Naive thymus-derived CD4-positive, alpha-beta T cell (primary cell): ENCODE measurements at regions not wholly inside any gene's neighbourhood (a gene's known extent, or its start where the extent isn't known, plus 50 kb on each side); places are given as distances from the start of the nearest gene placed in this dataset.

Source experiments
- ATAC-seq: fragments of 150-1000 bp; cut with Tn5 transposase; 2 replicates; pipeline ENCODE4 v1.10.0; 2021; ENCODE audit warnings: mild to moderate bottlenecking, moderate library complexity
- CTCF ChIA-PET: fragments of 350-600 bp; sonication (Branson Sonifier 250); formaldehyde crosslinking; loops from one replicate; lab custom pipeline; 2021; ENCODE audit warnings: antibody characterized with exemption; lab: Charles Lee
- POLR2A ChIA-PET: fragments of 350-600 bp; sonication (Branson Sonifier 250); formaldehyde crosslinking; loops from one replicate; lab custom pipeline; 2021; ENCODE audit warnings: antibody characterized with exemption, inconsistent platforms; lab: Charles Lee
- DNase-seq, 9 donors: peaks; one replicate each; pipeline versions ENCODE4 v3.0.0 to v3.0.0-alpha.2; 2020 to 2022; ENCODE audit warnings: mixed read lengths in 1 of 9
- H3K27ac ChIP-seq: one replicate; pipeline ENCODE4 v1.7.0; 2013; ENCODE audit warnings: mild to moderate bottlenecking, low read depth, low read length, moderate library complexity
- H3K27me3 ChIP-seq, 2 donors: one replicate each; pipeline ENCODE4 v1.7.0; 2013; ENCODE audit warnings: low read length in 2 of 2, mild to moderate bottlenecking in 2 of 2, moderate library complexity in 2 of 2; ENCODE audit not compliant: control insufficient read depth in 2 of 2, insufficient read depth in 2 of 2
- H3K36me3 ChIP-seq, 3 experiments: 1 replicate in 2 of 3; 2 replicates in 1 of 3; pipeline ENCODE4 v1.7.0; 2013; ENCODE audit warnings: low read length in 3 of 3, mild to moderate bottlenecking in 3 of 3, moderate library complexity in 1 of 3; ENCODE audit not compliant: insufficient read depth in 3 of 3, control insufficient read depth in 2 of 3
- H3K4me1 ChIP-seq, 2 donors: one replicate each; pipeline ENCODE4 v1.7.0; 2013; ENCODE audit warnings: low read length in 2 of 2, mild to moderate bottlenecking in 2 of 2, moderate library complexity in 1 of 2; ENCODE audit not compliant: control insufficient read depth in 2 of 2, insufficient read depth in 2 of 2
- H3K4me3 ChIP-seq: 2 replicates; pipeline ENCODE4 v1.7.0; 2013; ENCODE audit warnings: mild to moderate bottlenecking, low read length
- H3K9me3 ChIP-seq, 3 experiments: 1 replicate in 2 of 3; 2 replicates in 1 of 3; pipeline ENCODE4 v1.7.0; 2013; ENCODE audit warnings: low read length in 3 of 3; ENCODE audit not compliant: control insufficient read depth in 2 of 3
- H3K27ac Mint-ChIP-seq, 9 donors: one replicate each; pipeline ENCODE4 v1.8.0; 2020 to 2022; ENCODE audit warnings: mixed read lengths in 9 of 9, mild to moderate bottlenecking in 8 of 9, moderate library complexity in 5 of 9, inconsistent platforms in 2 of 9
- H3K27me3 Mint-ChIP-seq, 5 donors: one replicate each; pipeline ENCODE4 v1.8.0; 2021 to 2022; ENCODE audit warnings: mixed read lengths in 5 of 5, mild to moderate bottlenecking in 1 of 5
- H3K36me3 Mint-ChIP-seq, 5 donors: one replicate each; pipeline ENCODE4 v1.8.0; 2020 to 2022; ENCODE audit warnings: mixed read lengths in 5 of 5, mild to moderate bottlenecking in 3 of 5, inconsistent platforms in 1 of 5
- H3K4me1 Mint-ChIP-seq, 7 donors: one replicate each; pipeline ENCODE4 v1.8.0; 2020 to 2022; ENCODE audit warnings: mixed read lengths in 7 of 7, mild to moderate bottlenecking in 3 of 7, inconsistent platforms in 1 of 7
- H3K4me3 Mint-ChIP-seq, 10 donors: one replicate each; pipeline ENCODE4 v1.8.0; 2020 to 2022; ENCODE audit warnings: mild to moderate bottlenecking in 10 of 10, mixed read lengths in 10 of 10, moderate library complexity in 6 of 10, inconsistent platforms in 2 of 10
- H3K9me3 Mint-ChIP-seq, 11 donors: one replicate each; pipeline ENCODE4 v1.8.0; 2020 to 2022; ENCODE audit warnings: mixed read lengths in 11 of 11, mild to moderate bottlenecking in 4 of 11, inconsistent platforms in 1 of 11, moderate library complexity in 1 of 11
- intact Hi-C, 2 donors: fragments of 100-400 bp; cut with micrococcal nuclease; formaldehyde crosslinking; loops; one replicate each; pipeline ENCODE4 v1.15.1; 2023

GRCh38 chr11:44467413-44467812 is 98.0 kb upstream of the CD82 start:
- Mint-ChIP-seq H3K36me3 (no peaks in the 10 kb centered on the region), H3K4me3 (no peak overlapping the region), H3K27ac (no peak overlapping the region), H3K4me1 (peaks cover 0 to 5% (median 0%) of the 10 kb centered on the region in 7 donors), H3K27me3 (peaks cover 0 to 34% (median 12%) of the 10 kb centered on the region in 5 donors), H3K9me3 (peaks cover 0 to 16% (median 4%) of the 10 kb centered on the region in 11 donors)
- H3K4me1 ChIP-seq = no peaks in the 10 kb centered on the region
- no peak overlapping the region for H3K4me3 ChIP-seq
- DNase-seq = no peak
- CTCF ChIA-PET = no interaction called here
- no peaks in the 10 kb centered on the region for H3K36me3 ChIP-seq
- ATAC-seq = no peak
- no peak overlapping the region for H3K27ac ChIP-seq
- no peaks in the 10 kb centered on the region for H3K9me3 ChIP-seq
- H3K27me3 ChIP-seq = no peaks in the 10 kb centered on the region
- POLR2A ChIA-PET = no interaction called here
- intact Hi-C loops = no loop called here

DNA sequence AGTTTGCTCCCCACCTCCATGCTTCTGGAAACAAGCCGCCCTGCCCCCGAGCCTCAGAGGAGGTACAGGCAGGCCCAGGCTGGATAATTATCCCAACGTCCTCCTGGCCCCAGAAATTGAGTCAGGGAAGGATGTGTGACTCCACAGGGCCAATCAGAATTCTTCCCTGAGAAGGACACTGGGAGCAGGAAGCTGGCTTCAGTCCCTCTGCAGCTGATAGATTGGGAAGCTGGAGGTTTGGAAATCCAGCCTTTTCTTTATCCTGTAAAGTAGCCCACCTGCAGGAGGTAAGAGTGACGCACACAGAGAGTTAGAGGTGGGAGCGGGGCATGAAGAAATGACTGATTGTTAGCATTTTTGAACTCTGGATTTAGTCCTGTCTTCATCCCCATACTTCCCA is 97.5 kb upstream of the CD82 start:
- CTCF ChIA-PET = no interaction called here
- POLR2A ChIA-PET = no interaction called here

GRCh38 chr11:44468345-44468988 is 97.0 kb upstream of the CD82 start:
- intact Hi-C loops = no loop called here
- H3K36me3 Mint-ChIP-seq = no peaks in the 10 kb centered on the region
- peaks cover 0 to 5% (median 0%) of the 10 kb centered on the region in 7 donors for H3K4me1 Mint-ChIP-seq
- H3K9me3 Mint-ChIP-seq = peaks cover 0 to 16% (median 2%) of the 10 kb centered on the region in 11 donors
- Histone ChIP-seq H3K27ac (no peak overlapping the region), H3K4me3 (no peak overlapping the region), H3K4me1 (no peaks in the 10 kb centered on the region), H3K9me3 (no peaks in the 10 kb centered on the region), H3K27me3 (no peaks in the 10 kb centered on the region), H3K36me3 (no peaks in the 10 kb centered on the region)
- POLR2A ChIA-PET = no interaction called here
- ATAC-seq = no peak
- CTCF ChIA-PET = no interaction called here
- no peak overlapping the region for H3K4me3 Mint-ChIP-seq
- no peak for DNase-seq
- H3K27me3 Mint-ChIP-seq = peaks cover 3 to 36% (median 12%) of the 10 kb centered on the region in 5 donors
- no peak overlapping the region for H3K27ac Mint-ChIP-seq

More for the DNA sequence above, 97.5 kb upstream of the CD82 start:
- Histone ChIP-seq H3K9me3 (no peaks in the 10 kb centered on the region), H3K27ac (no peak overlapping the region), H3K4me1 (no peaks in the 10 kb centered on the region), H3K27me3 (no peaks in the 10 kb centered on the region), H3K36me3 (no peaks in the 10 kb centered on the region), H3K4me3 (no peak overlapping the region)
- Mint-ChIP-seq H3K36me3 (no peaks in the 10 kb centered on the region), H3K4me1 (peaks cover 0 to 5% (median 0%) of the 10 kb centered on the region in 7 donors), H3K4me3 (no peak overlapping the region), H3K27ac (no peak overlapping the region), H3K27me3 (peaks cover 0 to 35% (median 12%) of the 10 kb centered on the region in 5 donors), H3K9me3 (peaks cover 0 to 16% (median 4%) of the 10 kb centered on the region in 11 donors)
- no peak for ATAC-seq
- intact Hi-C loops = no loop called here
- DNase-seq = no peak

GRCh38 chr11:44469412-44469811 is 96.1 kb upstream of the CD82 start:
- DNase-seq = no peak
- no peak overlapping the region for H3K27ac Mint-ChIP-seq
- H3K9me3 Mint-ChIP-seq = peaks cover 0 to 16% (median 2%) of the 10 kb centered on the region in 11 donors
- no peaks in the 10 kb centered on the region for H3K36me3 ChIP-seq
- ChIA-PET CTCF (no interaction called here), POLR2A (no interaction called here)
- H3K36me3 Mint-ChIP-seq = no peaks in the 10 kb centered on the region
- H3K27ac ChIP-seq = no peak overlapping the region
- H3K27me3 Mint-ChIP-seq = peaks cover 6 to 36% (median 13%) of the 10 kb centered on the region in 5 donors
- no peaks in the 10 kb centered on the region for H3K4me1 ChIP-seq
- intact Hi-C loops = no loop called here
- no peaks in the 10 kb centered on the region for H3K9me3 ChIP-seq
- H3K4me1 Mint-ChIP-seq = peaks cover 0 to 5% (median 0%) of the 10 kb centered on the region in 7 donors
- no peaks in the 10 kb centered on the region for H3K27me3 ChIP-seq
- ATAC-seq = no peak
- no peak overlapping the region for H3K4me3 ChIP-seq
- no peak overlapping the region for H3K4me3 Mint-ChIP-seq

GRCh38 chr11:44470854-44471253 is 94.6 kb upstream of the CD82 start:
- Mint-ChIP-seq H3K36me3 (no peaks in the 10 kb centered on the region), H3K27ac (no peak overlapping the region), H3K4me1 (peaks cover 0 to 5% (median 0%) of the 10 kb centered on the region in 7 donors), H3K9me3 (peaks cover 0 to 3% (median 0%) of the 10 kb centered on the region in 11 donors), H3K4me3 (no peak overlapping the region), H3K27me3 (peaks cover 15 to 47% (median 19%) of the 10 kb centered on the region in 5 donors)
- Histone ChIP-seq H3K9me3 (no peaks in the 10 kb centered on the region), H3K4me3 (no peak overlapping the region), H3K27me3 (no peaks in the 10 kb centered on the region), H3K27ac (no peak overlapping the region), H3K36me3 (no peaks in the 10 kb centered on the region), H3K4me1 (no peaks in the 10 kb centered on the region)
- ChIA-PET CTCF (no interaction called here), POLR2A (no interaction called here)
- intact Hi-C loops = no loop called here
- DNase-seq (no peak), ATAC-seq (no peak)

GRCh38 chr11:44471603-44472002 is 93.9 kb upstream of the CD82 start:
- Mint-ChIP-seq H3K36me3 (no peaks in the 10 kb centered on the region), H3K27ac (no peak overlapping the region), H3K4me1 (peaks cover 0 to 5% (median 0%) of the 10 kb centered on the region in 7 donors), H3K27me3 (peaks cover 22 to 50% (median 27%) of the 10 kb centered on the region in 5 donors), H3K9me3 (no peaks in the 10 kb centered on the region), H3K4me3 (no peak overlapping the region)
- ATAC-seq = no peak
- no peak for DNase-seq
- Histone ChIP-seq H3K9me3 (no peaks in the 10 kb centered on the region), H3K4me3 (no peak overlapping the region), H3K27ac (no peak overlapping the region), H3K4me1 (no peaks in the 10 kb centered on the region), H3K36me3 (no peaks in the 10 kb centered on the region), H3K27me3 (peaks cover 0 to 3% of the 10 kb centered on the region in 2 donors)
- ChIA-PET CTCF (no interaction called here), POLR2A (no interaction called here)
- intact Hi-C loops = no loop called here

DNA sequence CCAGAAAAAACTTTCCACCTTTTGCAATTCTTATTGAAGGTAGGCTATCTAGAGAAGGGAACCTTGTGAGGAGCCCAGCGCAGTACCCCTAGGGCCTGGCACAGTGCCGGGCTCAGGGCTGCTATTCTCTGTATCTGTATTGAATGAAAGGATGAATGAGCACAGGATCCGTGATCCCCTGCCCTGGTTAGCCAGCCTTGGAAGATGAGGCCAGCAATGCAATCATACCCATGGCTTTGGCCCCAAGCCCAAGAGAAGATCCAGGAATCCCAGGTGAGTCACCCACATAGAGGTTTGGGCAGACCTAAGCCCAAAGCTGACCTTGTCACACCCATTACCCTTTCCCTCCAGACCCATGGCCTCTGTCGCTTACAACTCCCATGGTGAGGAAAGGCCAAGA is 92.5 kb upstream of the CD82 start:
- Mint-ChIP-seq H3K4me1 (peaks cover 0 to 5% (median 0%) of the 10 kb centered on the region in 7 donors), H3K36me3 (no peaks in the 10 kb centered on the region), H3K4me3 (no peak overlapping the region), H3K9me3 (peaks cover 0 to 1% (median 0%) of the 10 kb centered on the region in 11 donors), H3K27me3 (peaks cover 24 to 49% (median 30%) of the 10 kb centered on the region in 5 donors), H3K27ac (no peak overlapping the region)
- Histone ChIP-seq H3K27ac (no peak overlapping the region), H3K27me3 (peaks cover 0 to 3% of the 10 kb centered on the region in 2 donors), H3K4me3 (no peak overlapping the region), H3K9me3 (no peaks in the 10 kb centered on the region), H3K36me3 (no peaks in the 10 kb centered on the region), H3K4me1 (no peaks in the 10 kb centered on the region)
- intact Hi-C loops = no loop called here
- POLR2A ChIA-PET = no interaction called here
- CTCF ChIA-PET = no interaction called here
- ATAC-seq = no peak
- DNase-seq = no peak
